NB4 (cell line): ENCODE measurements at regions not wholly inside any gene's neighbourhood (a gene's known extent, or its start where the extent isn't known, plus 50 kb on each side); places are given as distances from the start of the nearest gene placed in this dataset.

Source experiments
- POLR2A ChIP-seq: IDR thresholded peaks from 2 replicates; pipeline ENCODE4 v1.6.1; 2011; ENCODE audit warnings: mild to moderate bottlenecking; ENCODE audit not compliant: insufficient read length; ENCODE audit errors: extremely low read depth
- TF ChIP-seq, protein P1 (sequence below): IDR thresholded peaks from one replicate; pipeline ENCODE4 v1.5.1; 2012; ENCODE audit warnings: low read depth, low read length
- TF ChIP-seq, protein P2 (sequence below): IDR thresholded peaks from 2 replicates; pipeline ENCODE4 v1.6.1; 2011; ENCODE audit warnings: low read depth, low read length

DNA sequence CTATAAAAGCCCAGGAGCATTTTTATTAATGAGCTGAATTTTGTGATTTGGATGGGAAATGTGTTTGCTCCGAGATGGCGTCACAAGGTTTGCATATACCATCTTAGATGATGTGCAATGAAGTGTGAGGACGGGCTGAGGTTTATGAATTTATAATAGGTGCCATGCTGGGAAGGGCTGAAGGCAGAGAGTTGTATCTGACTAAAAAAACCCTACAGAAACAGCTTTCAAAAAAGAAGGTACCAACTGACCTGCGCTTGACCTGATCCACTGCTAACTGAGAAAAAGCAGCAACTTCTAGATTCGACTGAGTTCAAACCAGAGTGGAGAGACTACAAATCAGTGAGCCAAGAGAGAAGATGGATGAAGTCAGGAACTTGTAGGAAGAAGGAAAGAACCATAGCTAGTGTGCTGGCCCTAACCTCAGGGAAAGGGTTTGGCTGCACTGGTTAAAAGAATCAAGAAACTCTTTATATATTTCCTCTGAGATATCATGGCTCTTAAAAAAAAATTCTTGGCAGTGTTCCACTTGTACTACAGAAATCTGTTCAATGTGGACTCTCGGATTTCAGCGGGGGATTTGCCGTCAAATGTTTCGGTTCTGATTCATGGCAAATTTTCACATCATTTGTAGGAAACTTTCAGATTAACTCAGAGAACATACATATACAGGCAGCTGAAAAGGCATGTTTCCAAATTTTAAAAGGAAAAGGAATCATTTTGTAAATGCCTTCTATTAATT, 56.5 kb upstream of the HDGFL1 start:
- TF ChIP-seq, protein P1, sequence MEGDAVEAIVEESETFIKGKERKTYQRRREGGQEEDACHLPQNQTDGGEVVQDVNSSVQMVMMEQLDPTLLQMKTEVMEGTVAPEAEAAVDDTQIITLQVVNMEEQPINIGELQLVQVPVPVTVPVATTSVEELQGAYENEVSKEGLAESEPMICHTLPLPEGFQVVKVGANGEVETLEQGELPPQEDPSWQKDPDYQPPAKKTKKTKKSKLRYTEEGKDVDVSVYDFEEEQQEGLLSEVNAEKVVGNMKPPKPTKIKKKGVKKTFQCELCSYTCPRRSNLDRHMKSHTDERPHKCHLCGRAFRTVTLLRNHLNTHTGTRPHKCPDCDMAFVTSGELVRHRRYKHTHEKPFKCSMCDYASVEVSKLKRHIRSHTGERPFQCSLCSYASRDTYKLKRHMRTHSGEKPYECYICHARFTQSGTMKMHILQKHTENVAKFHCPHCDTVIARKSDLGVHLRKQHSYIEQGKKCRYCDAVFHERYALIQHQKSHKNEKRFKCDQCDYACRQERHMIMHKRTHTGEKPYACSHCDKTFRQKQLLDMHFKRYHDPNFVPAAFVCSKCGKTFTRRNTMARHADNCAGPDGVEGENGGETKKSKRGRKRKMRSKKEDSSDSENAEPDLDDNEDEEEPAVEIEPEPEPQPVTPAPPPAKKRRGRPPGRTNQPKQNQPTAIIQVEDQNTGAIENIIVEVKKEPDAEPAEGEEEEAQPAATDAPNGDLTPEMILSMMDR = no peak
- no peak for TF ChIP-seq POLR2A
- TF ChIP-seq, protein P2, sequence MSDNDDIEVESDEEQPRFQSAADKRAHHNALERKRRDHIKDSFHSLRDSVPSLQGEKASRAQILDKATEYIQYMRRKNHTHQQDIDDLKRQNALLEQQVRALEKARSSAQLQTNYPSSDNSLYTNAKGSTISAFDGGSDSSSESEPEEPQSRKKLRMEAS = no peak
